ENCODE measurements at regions not wholly inside any gene's neighbourhood (a gene's known extent, or its start where the extent isn't known, plus 50 kb on each side); places are given as distances from the start of the nearest gene placed in this dataset.
"Not testable (repeated sequence)": the region's sequence is repeated elsewhere in the genome, so short reads cannot be mapped to it uniquely, and the experiment has no call there.

GRCh38 chr9:18263377-18263776, 210.6 kb upstream of the ADAMTSL1 start:
- no peak for DNase-seq (ENCODE audit: low read depth in 3 of 3, low spot score in 1 of 3)

DNA sequence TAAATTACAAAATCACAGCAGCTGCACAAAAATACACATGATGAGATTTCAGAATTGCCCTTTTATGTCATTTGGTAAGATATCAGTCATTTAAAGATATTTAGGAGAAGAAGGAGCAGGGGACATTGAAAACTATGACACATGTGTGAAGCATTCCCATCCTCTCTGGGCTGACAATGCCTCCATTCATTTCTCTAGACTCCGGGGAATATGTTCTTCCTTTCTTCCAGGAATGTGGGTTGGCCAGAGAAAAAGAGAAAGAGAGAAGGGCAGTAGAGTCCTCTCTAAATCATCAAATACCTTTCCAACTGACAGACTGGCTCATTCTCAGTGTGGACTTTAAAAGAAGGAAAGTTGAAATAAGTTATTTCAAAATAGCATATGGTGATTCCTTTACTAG, 205.6 kb upstream of the ADAMTSL1 start:
- DNase-seq (ENCODE audit: low read depth in 3 of 3, low spot score in 1 of 3), result no peak

GRCh38 chr9:18269561-18269960, 204.4 kb upstream of the ADAMTSL1 start:
- no peak for DNase-seq (ENCODE audit: low read depth in 3 of 3, low spot score in 1 of 3)

DNA sequence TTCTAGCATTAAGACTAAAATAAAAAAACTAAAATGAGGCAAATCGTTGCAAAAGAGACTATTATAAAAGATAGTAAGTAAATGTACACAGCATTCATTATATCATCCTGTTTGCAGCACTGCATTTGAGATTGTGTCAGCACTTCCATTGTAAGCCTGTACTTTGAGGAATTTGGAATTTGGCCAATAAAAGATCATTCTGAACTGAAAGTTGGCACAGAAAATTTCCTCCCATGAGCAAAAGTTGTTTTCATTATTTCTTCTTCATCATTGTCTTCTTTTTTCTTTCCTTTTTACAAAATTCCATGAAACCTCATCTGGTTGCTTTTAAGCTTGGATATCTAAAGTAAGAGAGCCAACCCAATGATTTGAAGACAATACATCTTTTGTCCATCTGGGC, 199.3 kb upstream of the ADAMTSL1 start:
- no peak for DNase-seq (ENCODE audit: low read depth in 3 of 3, low spot score in 1 of 3)

GRCh38 chr9:18275313-18275990, 198.5 kb upstream of the ADAMTSL1 start:
- DNase-seq (ENCODE audit: low read depth in 3 of 3, low spot score in 1 of 3), result no peak

GRCh38 chr9:18281291-18281690, 192.7 kb upstream of the ADAMTSL1 start:
- no peak for DNase-seq (ENCODE audit: low read depth in 3 of 3, low spot score in 1 of 3)

- DNase-seq (ENCODE audit: low read depth in 3 of 3, low spot score in 1 of 3), result no peak
These were observed 179.7 kb upstream of the ADAMTSL1 start for GRCh38 chr9:18294229-18294628.

DNA sequence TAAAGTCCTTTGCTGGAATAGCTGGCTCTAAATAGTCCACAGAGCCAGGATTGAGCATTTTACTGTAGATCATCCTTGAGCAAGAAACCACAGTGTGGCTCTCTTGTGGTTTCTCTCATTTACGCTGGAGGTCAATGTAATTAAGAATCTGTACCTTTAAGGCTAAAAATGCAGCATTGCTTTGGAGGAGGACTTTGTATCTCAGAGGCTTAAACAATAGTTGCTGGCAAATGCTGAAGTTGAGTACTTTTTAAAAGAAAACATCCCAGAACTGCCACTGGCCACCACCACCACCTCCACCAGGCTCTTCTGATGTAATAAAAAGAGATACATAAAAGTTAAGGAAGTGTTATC, 177.3 kb upstream of the ADAMTSL1 start:
- DNase-seq (ENCODE audit: low read depth in 3 of 3, low spot score in 1 of 3), result no peak

DNA sequence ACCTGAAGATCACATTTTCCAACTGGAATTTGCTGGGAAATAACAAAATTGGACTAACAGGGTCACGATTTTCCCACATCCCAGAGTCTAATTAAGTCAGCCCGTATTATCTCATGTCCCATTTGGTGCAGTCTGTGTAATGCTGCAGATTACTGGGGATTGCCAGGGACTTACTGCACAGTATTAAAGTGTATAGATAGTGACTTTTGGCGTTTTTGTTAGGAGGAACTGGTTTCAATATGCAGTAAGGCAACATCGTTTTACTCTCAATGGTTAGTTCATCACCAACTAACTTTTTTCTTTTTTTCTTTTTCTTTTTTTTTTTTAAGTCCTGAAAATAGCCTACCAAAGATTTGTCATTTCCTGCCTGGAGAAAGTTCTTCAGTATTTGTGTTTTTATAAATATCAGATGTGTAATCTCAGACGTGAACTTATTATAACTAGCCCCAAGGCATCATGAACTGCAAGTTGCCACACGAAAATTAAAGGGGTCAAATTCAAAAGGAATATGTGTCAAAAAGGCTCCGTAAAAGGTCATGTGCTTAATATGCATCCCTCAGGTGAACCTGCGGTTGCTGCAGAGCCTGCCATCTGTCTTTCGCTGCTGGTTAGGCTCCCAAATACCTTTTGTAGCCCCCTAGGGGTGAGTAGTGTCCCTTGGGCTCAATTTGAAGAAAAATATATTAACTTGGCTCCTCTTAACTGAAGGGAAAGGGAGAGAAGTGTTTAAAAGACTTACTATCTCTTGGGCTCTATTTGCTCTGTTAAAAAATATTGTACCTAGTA, 176.7 kb upstream of the ADAMTSL1 start:
- DNase-seq (ENCODE audit: low read depth in 3 of 3, low spot score in 1 of 3), result no peak

GRCh38 chr9:18299449-18299848, 174.5 kb upstream of the ADAMTSL1 start:
- DNase-seq (ENCODE audit: low read depth in 3 of 3, low spot score in 1 of 3), result no peak

- DNase-seq (ENCODE audit: low read depth in 3 of 3, low spot score in 1 of 3), result not testable (repeated sequence)
These were observed 168.7 kb upstream of the ADAMTSL1 start for GRCh38 chr9:18305167-18305806.

- DNase-seq (ENCODE audit: low read depth in 3 of 3, low spot score in 1 of 3), result no peak
These were observed 159.6 kb upstream of the ADAMTSL1 start for GRCh38 chr9:18314316-18314715.

DNA sequence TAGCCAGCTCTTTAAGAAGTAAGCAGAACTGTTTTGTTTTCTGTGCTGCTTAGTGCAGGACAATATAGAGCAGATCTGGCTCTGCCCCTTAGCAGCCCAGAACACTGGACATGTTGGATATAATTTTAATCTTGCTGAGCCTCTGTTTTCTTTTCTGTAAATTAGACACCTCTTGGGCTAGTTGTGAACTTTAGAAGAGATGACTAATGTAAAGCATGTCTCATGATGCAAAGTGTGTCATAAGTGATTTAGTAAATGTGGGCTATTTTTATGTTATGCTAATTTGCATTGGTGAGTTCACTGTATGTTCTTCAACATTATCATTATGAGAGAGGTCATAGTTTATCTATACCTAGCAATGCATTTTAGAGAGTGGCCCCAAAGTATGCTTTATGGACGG, 156.1 kb upstream of the ADAMTSL1 start:
- DNase-seq (ENCODE audit: low read depth in 3 of 3, low spot score in 1 of 3), result no peak

- no peak for DNase-seq (ENCODE audit: low read depth in 3 of 3, low spot score in 1 of 3)
These were observed 154.0 kb upstream of the ADAMTSL1 start for GRCh38 chr9:18319918-18320445.

DNA sequence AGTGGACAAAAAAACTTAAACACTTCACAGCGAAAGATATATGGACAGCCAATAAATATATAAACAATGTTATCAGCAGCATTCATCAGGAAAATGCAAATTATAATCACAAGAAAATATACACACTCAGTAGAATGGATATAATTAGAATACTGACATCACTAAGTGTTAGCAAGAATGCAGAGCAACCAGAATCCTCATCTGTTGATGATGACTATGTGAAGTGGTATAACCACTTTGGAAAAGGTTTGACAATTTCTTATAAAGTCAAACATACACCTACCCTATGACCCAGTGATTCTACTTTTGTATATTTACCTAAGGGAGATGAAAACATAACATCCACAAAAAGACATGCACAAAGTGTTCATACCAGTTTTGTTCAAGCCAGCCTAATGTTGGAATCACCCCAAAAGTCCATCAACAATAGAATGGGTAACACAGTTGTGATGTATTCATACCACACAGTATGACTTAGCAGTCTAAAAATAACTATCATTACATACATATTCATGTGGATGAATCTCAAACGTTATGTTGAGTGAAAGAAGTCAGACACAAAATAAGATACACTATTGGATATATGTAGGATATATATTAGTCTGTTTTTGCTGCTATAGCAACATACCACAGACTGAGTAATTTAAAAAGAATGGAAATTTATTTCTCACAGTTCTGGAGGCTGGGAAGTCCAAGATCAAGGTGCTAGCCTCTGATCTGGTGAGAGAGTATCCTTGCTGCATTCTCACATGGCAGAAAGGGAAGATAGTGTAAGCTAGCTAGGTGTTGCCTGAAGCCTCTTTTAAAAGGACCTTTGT, 148.8 kb upstream of the ADAMTSL1 start:
- no peak for DNase-seq (ENCODE audit: low read depth in 3 of 3, low spot score in 1 of 3)

DNA sequence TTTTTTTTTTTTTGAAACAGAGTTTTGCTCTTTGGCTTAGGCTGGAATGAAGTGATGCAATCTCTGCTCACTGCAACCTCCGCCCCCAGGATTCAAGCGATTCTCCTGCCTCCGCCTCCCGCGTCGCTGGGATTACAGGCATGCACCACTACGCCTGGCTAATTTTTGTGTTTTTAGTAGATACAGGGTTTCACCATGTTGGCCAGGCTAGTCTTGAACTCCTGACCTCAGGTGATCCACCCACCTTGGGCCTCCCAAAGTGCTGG, 148.3 kb upstream of the ADAMTSL1 start:
- DNase-seq (ENCODE audit: low read depth in 3 of 3, low spot score in 1 of 3), result not testable (repeated sequence)

DNA sequence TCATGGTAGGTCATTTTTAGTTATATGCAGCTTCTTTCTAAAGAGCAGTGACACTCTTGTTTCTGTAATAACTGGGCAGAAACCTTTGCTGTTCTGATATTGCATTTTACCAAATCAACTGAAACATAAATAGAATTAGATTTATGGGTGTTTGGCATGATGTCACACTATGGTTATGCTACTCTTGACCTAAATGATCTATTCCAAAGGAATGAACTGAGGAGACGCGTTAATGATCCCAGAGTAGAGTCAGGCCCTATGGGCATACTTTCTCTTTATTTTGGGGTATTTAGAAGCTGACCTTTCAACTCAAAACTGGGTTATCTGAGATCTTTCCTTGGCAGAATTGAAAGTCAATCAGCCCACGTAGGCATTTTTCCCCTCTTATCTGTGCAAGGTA, 146.8 kb upstream of the ADAMTSL1 start:
- DNase-seq (ENCODE audit: low read depth in 3 of 3, low spot score in 1 of 3), result no peak

- no peak for DNase-seq (ENCODE audit: low read depth in 3 of 3, low spot score in 1 of 3)
These were observed 143.3 kb upstream of the ADAMTSL1 start for GRCh38 chr9:18330401-18331309.

DNA sequence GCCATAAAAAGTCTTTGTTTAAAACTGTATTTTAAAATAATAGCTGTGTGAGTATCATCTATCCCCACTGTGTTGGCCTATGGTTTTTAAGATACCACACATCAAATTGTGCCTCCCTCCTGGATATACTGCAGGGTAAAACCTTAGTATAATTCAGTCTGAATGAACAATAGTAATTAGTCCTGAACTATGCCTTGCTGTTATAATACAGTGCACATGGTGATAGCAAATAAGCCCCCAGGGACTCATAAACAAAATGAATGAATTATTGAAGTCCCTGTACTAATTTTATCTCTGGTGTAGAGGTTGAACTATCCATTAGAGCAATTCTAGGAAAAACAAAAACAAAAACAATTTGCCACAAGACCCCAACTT, 142.7 kb upstream of the ADAMTSL1 start:
- DNase-seq (ENCODE audit: low read depth in 3 of 3, low spot score in 1 of 3), result no peak

- no peak for DNase-seq (ENCODE audit: low read depth in 3 of 3, low spot score in 1 of 3)
These were observed 142.1 kb upstream of the ADAMTSL1 start for GRCh38 chr9:18331808-18332209.

GRCh38 chr9:18333157-18333556, 140.8 kb upstream of the ADAMTSL1 start:
- no peak for DNase-seq (ENCODE audit: low read depth in 3 of 3, low spot score in 1 of 3)

Data from stimulated activated CD4-positive, alpha-beta T cell treated with anti-CD3 and anti-CD28 coated beads, TNF-alpha, amount 100 ng/mL, for 1 hour (primary cell).